HepG2 (cell line): ENCODE measurements at regions not wholly inside any gene's neighbourhood (a gene's known extent, or its start where the extent isn't known, plus 50 kb on each side); places are given as distances from the start of the nearest gene placed in this dataset.

Experiments used
- CBX2 ChIP-seq, 2 experiments: fragments of 200-600 bp in 1 of 2; sonication (generic); formaldehyde crosslinking in 1 of 2; IDR thresholded peaks; 2 replicates each; pipeline versions ENCODE4 v1.7.0 to v1.8.1; 2018 to 2022; ENCODE audit warnings: low read depth in 2 of 2, low read length in 1 of 2, mild to moderate bottlenecking in 1 of 2, missing genetic modification reagents in 1 of 2
- FOXA1 ChIP-seq, 2 experiments: fragments of 450-650 bp in 1 of 2; sonication (generic) in 1 of 2; formaldehyde crosslinking in 1 of 2; IDR thresholded peaks; 2 replicates each; pipeline versions ENCODE4 v1.4.0 to v1.6.1; 2016 to 2020; ENCODE audit warnings: missing genetic modification reagents in 1 of 2
- HDAC2 ChIP-seq: sonication (generic); formaldehyde crosslinking; IDR thresholded peaks from 2 replicates; pipeline ENCODE4 v1.4.0; 2020; ENCODE audit warnings: missing genetic modification reagents
- POLR2A ChIP-seq, 2 experiments: IDR thresholded peaks; 2 replicates each; pipeline ENCODE4 v1.6.1; 2011; ENCODE audit warnings: low read depth in 2 of 2, low read length in 2 of 2, mild to moderate bottlenecking in 1 of 2, moderate library complexity in 1 of 2; ENCODE audit not compliant: insufficient read depth in 1 of 2
- SIN3A ChIP-seq: IDR thresholded peaks from 2 replicates; pipeline ENCODE4 v1.6.1; 2011; ENCODE audit warnings: low read depth, mild to moderate bottlenecking, control low read depth, low read length, borderline replicate concordance
- TARDBP ChIP-seq: sonication (generic); formaldehyde crosslinking; IDR thresholded peaks from 2 replicates; pipeline ENCODE4 v1.8.0; 2022; ENCODE audit warnings: mild to moderate bottlenecking, missing genetic modification reagents
- ZC3H4 ChIP-seq: sonication (generic); formaldehyde crosslinking; IDR thresholded peaks from 2 replicates; pipeline ENCODE4 v1.4.0; 2020; ENCODE audit warnings: missing genetic modification reagents, borderline replicate concordance
- ZMYM4 ChIP-seq: sonication (generic); formaldehyde crosslinking; IDR thresholded peaks from 2 replicates; pipeline ENCODE4 v1.8.1; 2023; ENCODE audit warnings: mild to moderate bottlenecking, missing genetic modification reagents
- ZNF687 ChIP-seq: sonication (generic); formaldehyde crosslinking; IDR thresholded peaks from 2 replicates; pipeline ENCODE4 v1.5.1; 2020; ENCODE audit warnings: mild to moderate bottlenecking, missing genetic modification reagents, moderate library complexity
- ZNF781 ChIP-seq: sonication (generic); formaldehyde crosslinking; IDR thresholded peaks from 2 replicates; pipeline ENCODE4 v1.5.1; 2020; ENCODE audit warnings: borderline replicate concordance, mild to moderate bottlenecking, missing genetic modification reagents; ENCODE audit errors: not compliant biosample characterization
- TF ChIP-seq, protein P1 (sequence below): sonication (generic); formaldehyde crosslinking; IDR thresholded peaks from 2 replicates; pipeline ENCODE4 v1.5.0; 2020; ENCODE audit warnings: mild to moderate bottlenecking, missing genetic modification reagents, moderate library complexity
- TF ChIP-seq, protein P2 (sequence below): sonication (generic); formaldehyde crosslinking; IDR thresholded peaks from 2 replicates; pipeline ENCODE4 v1.4.0; 2020; ENCODE audit warnings: missing genetic modification reagents

DNA sequence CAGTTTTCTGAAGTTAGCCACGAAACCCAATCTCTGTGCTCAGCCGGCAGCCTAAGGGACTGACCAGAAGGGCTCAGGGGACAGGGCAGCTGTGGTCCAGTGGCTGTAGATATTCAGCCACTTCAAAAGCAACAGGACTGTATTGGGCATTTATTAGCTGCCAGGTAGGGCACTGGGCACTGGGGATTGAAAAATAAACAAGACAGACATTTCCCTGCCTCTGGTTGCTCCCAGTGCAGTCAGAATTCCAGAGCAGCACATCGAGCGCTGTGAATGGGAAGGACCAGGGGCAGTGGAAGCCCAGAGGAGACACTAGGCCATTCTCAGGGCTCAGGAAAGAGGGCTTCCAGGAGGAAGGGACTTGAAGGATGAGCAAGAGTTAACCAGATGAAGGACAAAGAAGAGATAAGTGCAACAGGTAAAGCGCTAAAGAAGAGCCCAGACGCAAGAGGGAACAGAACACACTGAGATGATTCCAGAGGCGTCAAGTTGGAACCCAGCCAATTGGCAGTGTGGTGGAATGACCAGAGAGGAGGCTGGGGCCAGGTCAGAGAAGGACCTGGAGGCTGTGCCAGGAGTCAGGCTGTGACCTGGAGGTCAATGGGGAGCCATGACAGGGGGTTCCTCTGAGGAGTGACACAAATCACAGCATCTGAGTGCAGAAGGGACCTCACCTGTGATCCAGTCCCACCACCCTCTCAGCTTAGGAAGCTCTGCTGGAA lies 122.5 kb upstream of the ZNF618 start:
- TF ChIP-seq, protein P1, sequence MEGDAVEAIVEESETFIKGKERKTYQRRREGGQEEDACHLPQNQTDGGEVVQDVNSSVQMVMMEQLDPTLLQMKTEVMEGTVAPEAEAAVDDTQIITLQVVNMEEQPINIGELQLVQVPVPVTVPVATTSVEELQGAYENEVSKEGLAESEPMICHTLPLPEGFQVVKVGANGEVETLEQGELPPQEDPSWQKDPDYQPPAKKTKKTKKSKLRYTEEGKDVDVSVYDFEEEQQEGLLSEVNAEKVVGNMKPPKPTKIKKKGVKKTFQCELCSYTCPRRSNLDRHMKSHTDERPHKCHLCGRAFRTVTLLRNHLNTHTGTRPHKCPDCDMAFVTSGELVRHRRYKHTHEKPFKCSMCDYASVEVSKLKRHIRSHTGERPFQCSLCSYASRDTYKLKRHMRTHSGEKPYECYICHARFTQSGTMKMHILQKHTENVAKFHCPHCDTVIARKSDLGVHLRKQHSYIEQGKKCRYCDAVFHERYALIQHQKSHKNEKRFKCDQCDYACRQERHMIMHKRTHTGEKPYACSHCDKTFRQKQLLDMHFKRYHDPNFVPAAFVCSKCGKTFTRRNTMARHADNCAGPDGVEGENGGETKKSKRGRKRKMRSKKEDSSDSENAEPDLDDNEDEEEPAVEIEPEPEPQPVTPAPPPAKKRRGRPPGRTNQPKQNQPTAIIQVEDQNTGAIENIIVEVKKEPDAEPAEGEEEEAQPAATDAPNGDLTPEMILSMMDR (CRISPR knock-in tag) = no peak
- TF ChIP-seq ZNF687 (CRISPR knock-in tag) (no peak), SIN3A (no peak), ZMYM4 (CRISPR knock-in tag) (no peak), TARDBP (CRISPR knock-in tag) (no peak), POLR2A (IDR thresholded peaks at IDR 0.05; ENCODE audit: insufficient read depth in 1 of 2, low read depth in 2 of 2, low read length in 2 of 2) (no peak), ZNF781 (CRISPR knock-in tag) (no peak), FOXA1 (IDR thresholded peaks at IDR 0.05) (no peak), FOXA1 (CRISPR knock-in tag; IDR thresholded peaks at IDR 0.05) (no peak), CBX2 (IDR thresholded peaks at IDR 0.05; ENCODE audit: low read depth, low read length) (no peak), CBX2 (CRISPR knock-in tag; IDR thresholded peaks at IDR 0.05; ENCODE audit: low read depth) (no peak), HDAC2 (CRISPR knock-in tag) (no peak), ZC3H4 (no peak)
- TF ChIP-seq, protein P2, sequence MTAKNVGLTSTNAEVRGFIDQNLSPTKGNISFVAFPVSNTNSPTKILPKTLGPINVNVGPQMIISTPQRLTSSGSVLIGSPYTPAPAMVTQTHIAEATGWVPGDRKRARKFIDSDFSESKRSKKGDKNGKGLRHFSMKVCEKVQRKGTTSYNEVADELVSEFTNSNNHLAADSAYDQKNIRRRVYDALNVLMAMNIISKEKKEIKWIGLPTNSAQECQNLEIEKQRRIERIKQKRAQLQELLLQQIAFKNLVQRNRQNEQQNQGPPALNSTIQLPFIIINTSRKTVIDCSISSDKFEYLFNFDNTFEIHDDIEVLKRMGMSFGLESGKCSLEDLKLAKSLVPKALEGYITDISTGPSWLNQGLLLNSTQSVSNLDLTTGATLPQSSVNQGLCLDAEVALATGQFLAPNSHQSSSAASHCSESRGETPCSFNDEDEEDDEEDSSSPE = no peak
